Activated T-cell treated with anti-CD3 and anti-CD28 coated beads, Interleukin-2, amount 50 U/mL, for 24 hours (primary cell): ENCODE measurements at regions not wholly inside any gene's neighbourhood (a gene's known extent, or its start where the extent isn't known, plus 50 kb on each side); places are given as distances from the start of the nearest gene placed in this dataset.

Source experiments
- DNase-seq: peaks from one replicate; pipeline ENCODE4 v3.0.0-alpha.2; 2020
- H3K27ac Mint-ChIP-seq: 2 replicates; pipeline ENCODE4 v1.8.0; 2020; ENCODE audit warnings: mild to moderate bottlenecking, mixed read lengths
- H3K27me3 Mint-ChIP-seq: 2 replicates; pipeline ENCODE4 v1.8.0; 2020; ENCODE audit warnings: mixed read lengths
- H3K36me3 Mint-ChIP-seq: 2 replicates; pipeline ENCODE4 v1.8.0; 2020; ENCODE audit warnings: low read depth, mixed read lengths
- H3K4me1 Mint-ChIP-seq: 2 replicates; pipeline ENCODE4 v1.8.0; 2020; ENCODE audit warnings: low read depth, mixed read lengths
- H3K4me3 Mint-ChIP-seq: 2 replicates; pipeline ENCODE4 v1.8.0; 2020; ENCODE audit warnings: mild to moderate bottlenecking, moderate library complexity, mixed read lengths
- H3K9me3 Mint-ChIP-seq: 2 replicates; pipeline ENCODE4 v1.8.0; 2020; ENCODE audit warnings: mixed read lengths

GRCh38 chr10:8295311-8295710 is 240.8 kb downstream of the GATA3 start:
- Mint-ChIP-seq H3K9me3 (no peaks in the 10 kb centered on the region), H3K27ac (no peak overlapping the region), H3K4me3 (no peak overlapping the region), H3K4me1 (no peaks in the 10 kb centered on the region), H3K36me3 (no peaks in the 10 kb centered on the region), H3K27me3 (no peaks in the 10 kb centered on the region)
- no peak for DNase-seq

- no peak overlapping the region for H3K4me3 Mint-ChIP-seq
- no peak overlapping the region for H3K27ac Mint-ChIP-seq
Measured at GRCh38 chr10:8296090-8296733, 241.7 kb downstream of the GATA3 start.

GRCh38 chr10:8296734-8297101 is 242.2 kb downstream of the GATA3 start:
- no peak overlapping the region for H3K27ac Mint-ChIP-seq
- DNase-seq = no peak
- no peaks in the 10 kb centered on the region for H3K36me3 Mint-ChIP-seq
- no peaks in the 10 kb centered on the region for H3K27me3 Mint-ChIP-seq
- H3K4me1 Mint-ChIP-seq = no peaks in the 10 kb centered on the region
- no peaks in the 10 kb centered on the region for H3K9me3 Mint-ChIP-seq
- no peak overlapping the region for H3K4me3 Mint-ChIP-seq

More at GRCh38 chr10:8296090-8296733, 241.7 kb downstream of the GATA3 start:
- DNase-seq = no peak
- H3K9me3 Mint-ChIP-seq = no peaks in the 10 kb centered on the region
- no peaks in the 10 kb centered on the region for H3K36me3 Mint-ChIP-seq
- no peaks in the 10 kb centered on the region for H3K4me1 Mint-ChIP-seq
- H3K27me3 Mint-ChIP-seq = no peaks in the 10 kb centered on the region

GRCh38 chr10:8297107-8297506 is 242.6 kb downstream of the GATA3 start:
- DNase-seq = no peak
- no peak overlapping the region for H3K27ac Mint-ChIP-seq
- H3K4me3 Mint-ChIP-seq = no peak overlapping the region
- no peaks in the 10 kb centered on the region for H3K36me3 Mint-ChIP-seq
- H3K27me3 Mint-ChIP-seq = no peaks in the 10 kb centered on the region
- H3K4me1 Mint-ChIP-seq = no peaks in the 10 kb centered on the region
- H3K9me3 Mint-ChIP-seq = no peaks in the 10 kb centered on the region

GRCh38 chr10:8297959-8298358 is 243.5 kb downstream of the GATA3 start:
- no peak for DNase-seq
- no peak overlapping the region for H3K4me3 Mint-ChIP-seq
- H3K36me3 Mint-ChIP-seq = no peaks in the 10 kb centered on the region
- no peaks in the 10 kb centered on the region for H3K27me3 Mint-ChIP-seq
- peaks cover 3% of the 10 kb centered on the region for H3K4me1 Mint-ChIP-seq
- H3K9me3 Mint-ChIP-seq = no peaks in the 10 kb centered on the region
- H3K27ac Mint-ChIP-seq = no peak overlapping the region

GRCh38 chr10:8298896-8299570 is 244.5 kb downstream of the GATA3 start:
- Mint-ChIP-seq H3K36me3 (no peaks in the 10 kb centered on the region), H3K4me1 (peaks cover 3% of the 10 kb centered on the region), H3K27me3 (no peaks in the 10 kb centered on the region), H3K9me3 (no peaks in the 10 kb centered on the region), H3K4me3 (no peak overlapping the region), H3K27ac (no peak overlapping the region)
- no peak for DNase-seq

GRCh38 chr10:8300925-8301324 is 246.4 kb downstream of the GATA3 start:
- Mint-ChIP-seq H3K27ac (no peak overlapping the region), H3K36me3 (no peaks in the 10 kb centered on the region), H3K4me3 (no peak overlapping the region), H3K27me3 (no peaks in the 10 kb centered on the region), H3K9me3 (no peaks in the 10 kb centered on the region), H3K4me1 (peaks cover 3% of the 10 kb centered on the region)
- no peak for DNase-seq

- no peak overlapping the region for H3K4me3 Mint-ChIP-seq
- H3K27me3 Mint-ChIP-seq = no peaks in the 10 kb centered on the region
- H3K4me1 Mint-ChIP-seq = peaks cover 5% of the 10 kb centered on the region
- H3K36me3 Mint-ChIP-seq = no peaks in the 10 kb centered on the region
- no peaks in the 10 kb centered on the region for H3K9me3 Mint-ChIP-seq
- DNase-seq = no peak
- no peak overlapping the region for H3K27ac Mint-ChIP-seq
Measured at GRCh38 chr10:8301333-8301732, 246.8 kb downstream of the GATA3 start.

GRCh38 chr10:8301831-8302230 is 247.3 kb downstream of the GATA3 start:
- H3K9me3 Mint-ChIP-seq = no peaks in the 10 kb centered on the region
- no peak for DNase-seq
- H3K4me1 Mint-ChIP-seq = peaks cover 10% of the 10 kb centered on the region
- H3K27ac Mint-ChIP-seq = no peak overlapping the region
- H3K27me3 Mint-ChIP-seq = no peaks in the 10 kb centered on the region
- H3K4me3 Mint-ChIP-seq = no peak overlapping the region
- no peaks in the 10 kb centered on the region for H3K36me3 Mint-ChIP-seq

GRCh38 chr10:8302565-8302964 is 248.1 kb downstream of the GATA3 start:
- Mint-ChIP-seq H3K27me3 (no peaks in the 10 kb centered on the region), H3K36me3 (no peaks in the 10 kb centered on the region), H3K27ac (no peak overlapping the region), H3K9me3 (no peaks in the 10 kb centered on the region), H3K4me3 (no peak overlapping the region), H3K4me1 (peaks cover 17% of the 10 kb centered on the region)
- no peak for DNase-seq

GRCh38 chr10:8304861-8305260 is 250.4 kb downstream of the GATA3 start:
- H3K36me3 Mint-ChIP-seq = no peaks in the 10 kb centered on the region
- H3K4me3 Mint-ChIP-seq = no peak overlapping the region
- H3K27me3 Mint-ChIP-seq = no peaks in the 10 kb centered on the region
- peaks cover 18% of the 10 kb centered on the region for H3K4me1 Mint-ChIP-seq
- H3K9me3 Mint-ChIP-seq = no peaks in the 10 kb centered on the region
- H3K27ac Mint-ChIP-seq = no peak overlapping the region
- no peak for DNase-seq

- Mint-ChIP-seq H3K27me3 (no peaks in the 10 kb centered on the region), H3K36me3 (no peaks in the 10 kb centered on the region), H3K9me3 (no peaks in the 10 kb centered on the region), H3K27ac (no peak overlapping the region), H3K4me3 (no peak overlapping the region), H3K4me1 (peaks cover 24% of the 10 kb centered on the region)
- no peak for DNase-seq
Measured at GRCh38 chr10:8305876-8306652, 251.6 kb downstream of the GATA3 start.

- H3K4me1 Mint-ChIP-seq = peaks cover 32% of the 10 kb centered on the region
- H3K27ac Mint-ChIP-seq = peak overlapping the region; percentile 38
- H3K27me3 Mint-ChIP-seq = no peaks in the 10 kb centered on the region
- no peak for DNase-seq
- no peaks in the 10 kb centered on the region for H3K36me3 Mint-ChIP-seq
- H3K9me3 Mint-ChIP-seq = no peaks in the 10 kb centered on the region
- no peak overlapping the region for H3K4me3 Mint-ChIP-seq
Measured at GRCh38 chr10:8306685-8307364, 252.3 kb downstream of the GATA3 start.

GRCh38 chr10:8310930-8311329 is 256.4 kb downstream of the GATA3 start:
- peaks cover under 1% of the 10 kb centered on the region for H3K36me3 Mint-ChIP-seq
- H3K9me3 Mint-ChIP-seq = peaks cover 5% of the 10 kb centered on the region
- H3K4me3 Mint-ChIP-seq = no peak overlapping the region
- no peak for DNase-seq
- no peaks in the 10 kb centered on the region for H3K27me3 Mint-ChIP-seq
- peaks cover 64% of the 10 kb centered on the region for H3K4me1 Mint-ChIP-seq
- no peak overlapping the region for H3K27ac Mint-ChIP-seq
